ENCODE measurements at regions not wholly inside any gene's neighbourhood (a gene's known extent, or its start where the extent isn't known, plus 50 kb on each side); places are given as distances from the start of the nearest gene placed in this dataset.

DNA sequence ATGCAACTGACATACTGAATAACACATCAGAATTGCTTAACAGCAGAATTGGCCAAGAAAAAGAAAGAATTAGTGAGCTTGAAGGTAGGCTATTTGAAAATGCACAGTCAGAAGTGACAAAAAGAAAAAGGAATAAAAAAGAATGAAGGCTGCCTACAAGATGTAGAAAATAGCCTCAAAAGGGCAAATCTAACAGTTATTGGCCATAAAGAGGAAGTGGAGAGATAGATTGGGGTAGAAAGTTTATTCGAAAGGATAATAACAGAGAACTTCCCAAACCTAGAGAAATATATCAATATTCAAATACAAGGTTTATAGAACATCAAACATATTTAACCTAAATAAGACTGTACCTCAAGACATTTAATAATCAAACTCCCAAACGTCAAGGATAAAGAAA, 67.5 kb downstream of the ATP6V1G3 start:
- DNase-seq (ENCODE audit: low read depth): no peak
- H3K4me3 ChIP-seq (ENCODE audit: low read length): no peak overlapping the region
- TF ChIP-seq, protein P1, sequence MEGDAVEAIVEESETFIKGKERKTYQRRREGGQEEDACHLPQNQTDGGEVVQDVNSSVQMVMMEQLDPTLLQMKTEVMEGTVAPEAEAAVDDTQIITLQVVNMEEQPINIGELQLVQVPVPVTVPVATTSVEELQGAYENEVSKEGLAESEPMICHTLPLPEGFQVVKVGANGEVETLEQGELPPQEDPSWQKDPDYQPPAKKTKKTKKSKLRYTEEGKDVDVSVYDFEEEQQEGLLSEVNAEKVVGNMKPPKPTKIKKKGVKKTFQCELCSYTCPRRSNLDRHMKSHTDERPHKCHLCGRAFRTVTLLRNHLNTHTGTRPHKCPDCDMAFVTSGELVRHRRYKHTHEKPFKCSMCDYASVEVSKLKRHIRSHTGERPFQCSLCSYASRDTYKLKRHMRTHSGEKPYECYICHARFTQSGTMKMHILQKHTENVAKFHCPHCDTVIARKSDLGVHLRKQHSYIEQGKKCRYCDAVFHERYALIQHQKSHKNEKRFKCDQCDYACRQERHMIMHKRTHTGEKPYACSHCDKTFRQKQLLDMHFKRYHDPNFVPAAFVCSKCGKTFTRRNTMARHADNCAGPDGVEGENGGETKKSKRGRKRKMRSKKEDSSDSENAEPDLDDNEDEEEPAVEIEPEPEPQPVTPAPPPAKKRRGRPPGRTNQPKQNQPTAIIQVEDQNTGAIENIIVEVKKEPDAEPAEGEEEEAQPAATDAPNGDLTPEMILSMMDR (IDR thresholded peaks at IDR 0.05; ENCODE audit: insufficient read depth, low read depth, low read length, missing control alignments): no peak

- TF ChIP-seq, protein P1 (IDR thresholded peaks at IDR 0.05; ENCODE audit: insufficient read depth, low read depth, low read length, missing control alignments): no peak
- no peak overlapping the region for H3K4me3 ChIP-seq (ENCODE audit: low read length)
- no peak for DNase-seq (ENCODE audit: low read depth)
Observed at GRCh38 chr1:198472119-198472518, 68.4 kb downstream of the ATP6V1G3 start.

DNA sequence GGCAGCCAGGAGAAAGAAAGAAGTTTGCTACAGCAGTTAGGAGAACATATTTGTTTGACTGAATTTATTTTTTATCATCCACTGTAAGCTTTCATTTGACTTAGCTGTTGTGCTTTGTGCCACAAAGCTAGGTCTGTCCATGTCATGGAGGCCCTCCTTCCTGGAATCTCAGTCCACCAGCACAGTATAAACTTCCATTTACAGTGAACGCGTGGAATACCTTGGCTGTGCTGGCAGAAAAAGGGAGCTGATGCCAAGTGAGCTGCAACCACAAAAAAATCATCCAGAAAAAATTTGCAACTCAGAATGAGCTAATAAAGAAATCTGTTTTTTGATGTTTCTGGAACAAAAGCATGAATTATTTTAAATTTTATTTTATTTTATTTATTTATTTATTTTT, 72.6 kb downstream of the ATP6V1G3 start:
- H3K4me3 ChIP-seq (ENCODE audit: low read length): no peak overlapping the region
- DNase-seq (ENCODE audit: low read depth): no peak
- TF ChIP-seq, protein P1 (IDR thresholded peaks at IDR 0.05; ENCODE audit: insufficient read depth, low read depth, low read length, missing control alignments): no peak

GRCh38 chr1:198467342-198467741, 73.1 kb downstream of the ATP6V1G3 start:
- TF ChIP-seq, protein P1 (IDR thresholded peaks at IDR 0.05; ENCODE audit: insufficient read depth, low read depth, low read length, missing control alignments): no peak
- H3K4me3 ChIP-seq (ENCODE audit: low read length): no peak overlapping the region
- DNase-seq (ENCODE audit: low read depth): no peak

DNA sequence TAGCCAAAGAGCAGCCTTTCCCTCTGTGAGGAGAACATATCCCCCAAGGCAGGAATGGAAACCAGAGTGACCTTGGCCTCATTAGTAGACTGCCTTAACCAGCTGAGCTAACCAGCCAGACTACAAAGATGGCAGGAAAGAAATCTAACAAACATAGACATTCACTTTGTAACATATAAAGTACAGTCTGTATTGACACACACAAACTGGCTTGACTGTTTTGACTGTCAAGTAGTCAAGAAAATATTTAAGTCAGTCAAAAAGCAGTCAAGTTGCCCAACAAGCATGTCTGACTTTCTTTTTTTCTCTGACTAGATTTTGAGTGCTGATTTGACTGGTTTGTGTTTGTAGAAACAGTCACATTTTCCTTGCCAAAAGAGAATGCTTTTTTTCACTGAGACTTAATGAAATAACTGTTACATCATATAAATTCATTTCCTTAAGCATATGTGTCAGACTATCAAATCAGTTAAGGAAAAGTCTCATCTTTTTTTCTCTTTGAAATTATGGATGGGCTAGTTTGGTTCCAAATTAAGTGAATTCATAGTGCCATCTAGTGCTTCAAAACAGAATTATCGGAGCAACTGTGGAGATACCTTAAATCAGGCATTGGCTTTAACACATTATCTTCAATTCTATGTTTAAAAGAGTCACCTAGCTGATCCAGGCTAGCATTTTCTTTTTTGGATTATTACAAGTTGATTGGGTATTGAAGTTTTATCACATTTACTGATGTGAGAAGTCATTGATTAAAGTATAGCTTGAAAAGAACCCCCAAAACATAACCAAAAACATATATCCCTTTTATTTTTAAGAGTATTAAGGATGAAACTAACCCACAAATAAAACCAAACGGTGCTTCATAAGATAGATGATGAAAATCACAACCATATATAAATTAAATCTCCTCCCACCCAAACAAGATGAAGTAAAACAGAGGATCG, 75.0 kb downstream of the ATP6V1G3 start:
- peak; percentile 73 for DNase-seq (ENCODE audit: low read depth)
- H3K4me3 ChIP-seq (ENCODE audit: low read length): no peak overlapping the region
- TF ChIP-seq, protein P1 (IDR thresholded peaks at IDR 0.05; ENCODE audit: insufficient read depth, low read depth, low read length, missing control alignments): peak; percentile 59

DNA sequence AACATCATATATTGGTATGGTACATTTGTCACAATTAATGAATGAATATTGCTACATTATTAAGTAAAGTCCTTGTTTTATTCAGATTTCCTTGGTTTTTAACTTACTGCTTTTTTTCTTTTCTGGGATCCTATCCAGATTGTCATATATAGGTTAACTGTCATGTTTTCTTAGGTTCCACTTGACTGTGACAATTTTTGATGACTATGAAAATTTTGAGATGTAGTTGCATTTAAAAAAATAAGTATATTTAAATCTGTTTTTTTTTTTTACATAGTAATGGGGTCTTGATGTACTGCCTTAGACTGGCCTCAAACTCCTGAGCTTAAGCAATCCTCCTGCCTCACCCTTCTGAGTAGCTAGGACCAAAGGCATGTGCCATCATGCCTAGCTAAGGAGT, 76.8 kb downstream of the ATP6V1G3 start:
- DNase-seq (ENCODE audit: low read depth): peak; percentile 54
- TF ChIP-seq, protein P1 (IDR thresholded peaks at IDR 0.05; ENCODE audit: insufficient read depth, low read depth, low read length, missing control alignments): no peak
- H3K4me3 ChIP-seq (ENCODE audit: low read length): no peak overlapping the region
